Stimulated activated CD4-positive, alpha-beta T cell treated with anti-CD3 and anti-CD28 coated beads, Interleukin-4, amount 100 ng/mL, for 1 hour (primary cell): ENCODE measurements at regions not wholly inside any gene's neighbourhood (a gene's known extent, or its start where the extent isn't known, plus 50 kb on each side); places are given as distances from the start of the nearest gene placed in this dataset.
"Not testable (repeated sequence)": the region's sequence is repeated elsewhere in the genome, so short reads cannot be mapped to it uniquely, and the experiment has no call there.

ENCODE experiments used
- DNase-seq: peaks from one replicate; pipeline ENCODE4 v3.0.0-alpha.2; 2020

- no peak for DNase-seq
These were observed 117.1 kb upstream of the RASA1 start for GRCh38 chr5:87150630-87151029.

- DNase-seq, result no peak
These were observed 116.1 kb upstream of the RASA1 start for GRCh38 chr5:87151547-87151946.

GRCh38 chr5:87152886-87153285 lies 114.8 kb upstream of the RASA1 start:
- DNase-seq, result no peak

- no peak for DNase-seq
These were observed 113.5 kb upstream of the RASA1 start for GRCh38 chr5:87154191-87154590.

- DNase-seq, result no peak
These were observed 112.6 kb upstream of the RASA1 start for GRCh38 chr5:87155106-87155505.

- DNase-seq, result no peak
These were observed 111.1 kb upstream of the RASA1 start for GRCh38 chr5:87156631-87157030.

- no peak for DNase-seq
These were observed 103.3 kb upstream of the RASA1 start for GRCh38 chr5:87164409-87164808.

GRCh38 chr5:87169300-87169991 lies 98.2 kb upstream of the RASA1 start:
- no peak for DNase-seq

- DNase-seq, result no peak
These were observed 96.9 kb upstream of the RASA1 start for GRCh38 chr5:87170799-87171198.

- no peak for DNase-seq
These were observed 85.0 kb upstream of the RASA1 start for GRCh38 chr5:87182649-87183048.

- DNase-seq, result no peak
These were observed 83.8 kb upstream of the RASA1 start for GRCh38 chr5:87183896-87184295.

- DNase-seq, result no peak
These were observed 83.1 kb upstream of the RASA1 start for GRCh38 chr5:87184605-87185004.

- no peak for DNase-seq
These were observed 81.8 kb upstream of the RASA1 start for GRCh38 chr5:87185838-87186237.

- no peak for DNase-seq
These were observed 79.3 kb upstream of the RASA1 start for GRCh38 chr5:87188391-87188790.

- no peak for DNase-seq
These were observed 77.6 kb upstream of the RASA1 start for GRCh38 chr5:87190041-87190440.

GRCh38 chr5:87190687-87191086 lies 77.0 kb upstream of the RASA1 start:
- no peak for DNase-seq

GRCh38 chr5:87191645-87192044 lies 76.0 kb upstream of the RASA1 start:
- DNase-seq, result no peak

GRCh38 chr5:87195104-87195591 lies 72.5 kb upstream of the RASA1 start:
- DNase-seq, result peak; percentile 13

- DNase-seq, result no peak
These were observed 72.1 kb upstream of the RASA1 start for GRCh38 chr5:87195616-87196015.

GRCh38 chr5:87198010-87198409 lies 69.7 kb upstream of the RASA1 start:
- no peak for DNase-seq

- DNase-seq, result not testable (repeated sequence)
These were observed 68.4 kb upstream of the RASA1 start for GRCh38 chr5:87199246-87199645.

- DNase-seq, result not testable (repeated sequence)
These were observed 68.0 kb upstream of the RASA1 start for GRCh38 chr5:87199704-87200103.

- DNase-seq, result no peak
These were observed 57.6 kb upstream of the RASA1 start for GRCh38 chr5:87210076-87210475.

- DNase-seq, result no peak
These were observed 56.9 kb upstream of the RASA1 start for GRCh38 chr5:87210743-87211142.

- no peak for DNase-seq
These were observed 56.0 kb upstream of the RASA1 start for GRCh38 chr5:87211676-87212075.
